ENCODE measurements at regions not wholly inside any gene's neighbourhood (a gene's known extent, or its start where the extent isn't known, plus 50 kb on each side); places are given as distances from the start of the nearest gene placed in this dataset.
"Not testable (repeated sequence)": the region's sequence is repeated elsewhere in the genome, so short reads cannot be mapped to it uniquely, and the experiment has no call there.

DNA sequence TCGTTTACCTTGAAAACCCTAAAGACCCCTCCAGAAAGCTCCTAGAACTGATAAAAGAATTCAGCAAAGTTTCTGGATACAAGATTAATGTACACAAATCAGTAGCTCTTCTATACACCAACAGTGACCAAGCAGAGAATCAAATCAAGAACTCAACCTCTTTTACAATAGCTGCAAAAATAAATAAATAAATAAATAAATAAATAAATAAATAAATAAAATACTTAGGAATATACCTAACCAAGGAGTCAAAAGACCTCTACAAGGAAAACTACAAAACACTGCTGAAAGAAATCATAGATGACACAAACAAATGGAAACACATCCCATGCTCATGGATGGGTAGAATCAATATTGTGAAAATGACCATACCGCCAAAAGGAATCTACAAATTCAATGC, 186.8 kb upstream of the EOLA2 start:
- not testable (repeated sequence) for DNase-seq (ENCODE audit: low read depth)

DNA sequence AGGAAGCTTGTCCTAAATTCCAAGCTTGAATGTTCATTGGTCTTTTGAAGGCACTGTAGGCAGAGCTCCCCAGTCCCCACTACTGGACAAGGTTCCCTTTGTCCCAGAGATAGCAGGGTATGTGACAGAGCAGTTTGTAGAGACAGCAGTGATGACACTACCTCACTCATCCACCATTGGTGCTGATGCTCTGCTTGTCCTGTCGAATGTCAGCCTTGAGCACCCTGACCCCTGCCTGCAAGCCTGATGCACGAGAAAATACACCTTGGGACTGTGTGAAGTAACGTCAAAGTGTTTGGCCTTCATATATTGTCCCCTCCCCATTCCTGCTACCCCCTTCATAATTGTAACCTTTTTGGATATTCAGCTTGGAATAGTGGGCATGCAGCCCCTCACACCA, 188.9 kb upstream of the EOLA2 start:
- DNase-seq (ENCODE audit: low read depth), result no peak

DNA sequence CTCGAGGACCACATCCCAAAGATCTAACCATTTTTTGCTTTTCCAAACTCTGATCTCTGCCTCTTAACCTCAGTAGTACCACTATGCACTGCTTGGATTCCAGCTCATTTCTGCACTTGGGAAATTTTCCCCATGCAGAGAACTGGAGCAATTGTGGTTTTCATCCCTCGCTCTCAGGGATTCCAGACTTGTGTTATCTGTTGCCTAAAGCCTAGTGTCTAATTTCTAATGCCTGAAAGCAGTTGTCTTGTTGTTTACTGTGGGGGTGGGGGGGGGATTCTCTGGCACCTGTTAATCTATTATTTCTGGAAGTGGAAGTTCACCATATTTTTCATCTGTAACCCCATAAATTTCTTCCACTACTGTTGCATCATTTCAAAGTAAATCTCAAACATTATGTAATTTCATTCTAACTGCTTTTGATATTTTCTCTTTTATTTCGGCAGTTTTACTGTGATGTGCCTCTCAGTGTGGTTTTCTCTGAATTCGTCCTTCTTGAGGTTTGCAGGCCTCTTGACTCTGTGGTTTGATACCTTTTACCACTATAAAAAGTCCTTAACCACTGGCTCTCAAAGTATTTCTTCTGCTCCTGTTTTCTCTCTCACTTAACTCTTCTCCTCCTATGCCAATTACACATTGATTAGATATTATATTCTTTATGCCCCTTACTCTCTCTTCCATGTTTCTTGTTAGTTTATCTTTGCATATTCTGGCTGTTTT, 205.6 kb upstream of the EOLA2 start:
- no peak for DNase-seq (ENCODE audit: low read depth)

DNA sequence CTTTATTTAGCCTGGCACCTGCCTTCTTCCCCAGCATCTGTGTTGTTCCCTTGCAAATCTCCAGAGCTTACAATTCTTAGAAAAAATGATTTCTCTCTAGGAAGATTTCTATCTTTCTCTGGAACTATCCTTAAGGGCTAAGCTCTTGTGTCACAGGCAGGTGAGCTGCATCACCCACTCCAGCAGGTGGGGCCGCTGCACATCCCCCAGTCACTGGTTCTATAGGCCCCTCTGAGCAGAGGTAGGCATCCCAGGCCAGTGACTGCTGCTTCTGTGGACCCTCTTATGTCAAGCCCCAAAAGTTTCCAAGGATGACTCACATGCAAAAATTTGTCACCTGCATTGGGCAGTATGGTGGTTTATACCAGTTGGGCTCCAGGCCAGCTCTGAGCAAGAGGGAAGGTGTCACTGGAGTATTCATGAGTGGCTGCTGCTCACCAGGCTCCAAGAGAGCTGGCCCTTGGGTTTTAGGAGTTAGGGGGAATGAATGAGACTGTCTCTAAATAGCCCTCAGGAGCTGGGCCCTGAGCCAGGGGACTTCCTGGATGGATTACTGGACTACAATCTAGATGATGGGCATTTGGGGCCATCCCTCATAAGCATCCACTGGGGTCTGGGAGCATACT, 208.1 kb upstream of the EOLA2 start:
- DNase-seq (ENCODE audit: low read depth), result no peak

DNA sequence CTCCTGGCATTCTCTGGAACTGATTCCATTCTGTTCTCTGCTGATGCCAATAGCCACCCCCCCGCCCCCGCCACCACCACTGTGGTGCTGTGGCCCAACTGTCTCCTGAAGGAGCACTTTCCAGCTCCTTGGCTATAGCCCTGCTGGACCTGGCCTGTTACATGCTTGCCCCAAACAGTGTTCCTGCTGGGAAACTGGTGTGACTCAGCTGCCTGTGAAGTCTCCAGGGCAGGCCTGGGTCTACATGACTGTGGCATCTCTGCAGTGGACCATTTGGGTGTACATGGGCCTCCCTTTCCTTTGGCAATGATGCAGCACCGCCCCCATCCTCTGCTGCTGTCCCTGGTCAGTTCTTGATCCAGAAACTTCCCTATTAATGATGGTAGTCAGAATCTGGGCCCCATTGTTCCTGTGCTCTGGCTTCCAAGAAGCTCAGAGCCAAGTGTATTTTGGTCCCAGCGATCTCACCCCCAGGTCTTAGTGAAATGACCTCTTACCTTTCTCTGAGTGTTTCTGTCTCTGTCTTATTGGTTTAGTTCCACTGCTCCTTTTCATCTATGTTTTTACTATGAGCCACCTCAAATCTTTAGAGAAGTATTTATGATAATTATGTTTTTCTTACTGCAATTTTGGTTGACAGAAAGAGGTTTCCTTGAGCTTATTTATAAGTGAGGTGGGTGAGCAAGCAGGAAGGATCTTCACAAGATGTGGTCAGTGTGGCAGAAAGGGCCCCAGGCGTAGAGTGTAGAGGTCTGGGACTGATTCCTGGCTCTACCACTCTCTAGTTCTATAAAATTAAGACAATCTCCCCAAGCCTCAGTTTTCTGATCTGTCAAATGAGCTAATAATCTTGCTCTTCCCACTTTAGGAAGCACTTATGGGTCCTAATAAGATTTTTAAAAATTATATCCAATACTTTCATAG, 210.7 kb upstream of the EOLA2 start:
- DNase-seq (ENCODE audit: low read depth), result no peak

DNA sequence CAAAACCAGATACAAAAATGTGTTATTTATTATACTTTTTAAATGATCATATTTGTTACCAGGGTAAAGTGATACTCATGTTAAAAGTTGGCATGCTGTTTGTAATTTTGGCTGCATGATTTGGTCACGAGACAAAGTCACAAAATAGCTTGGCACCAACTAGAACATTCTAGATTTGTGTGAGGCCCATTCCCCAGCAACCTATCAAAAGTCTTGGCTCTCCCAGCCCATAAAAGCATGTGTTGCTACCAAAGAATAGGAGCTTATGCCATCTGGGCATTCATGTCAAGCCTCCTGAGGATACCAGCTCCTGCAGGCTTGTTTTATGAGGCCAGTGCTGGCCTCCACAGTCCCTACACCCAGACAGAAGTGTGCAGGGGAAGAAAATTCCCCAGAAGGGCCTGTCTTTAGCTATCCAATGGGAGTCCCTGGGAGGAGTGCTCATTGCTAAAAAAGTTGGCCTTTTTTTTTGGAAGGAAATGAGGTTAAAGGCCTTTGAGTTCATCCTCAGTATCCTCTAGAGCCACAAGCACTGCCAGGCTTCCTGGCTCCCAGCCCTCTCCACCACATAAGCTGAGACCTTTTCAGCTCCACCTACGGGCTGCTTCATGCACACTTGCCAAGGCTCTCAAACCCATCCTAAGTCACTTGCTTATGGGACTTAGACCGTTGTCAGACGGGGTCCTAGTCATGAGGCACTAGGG, 211.9 kb upstream of the EOLA2 start:
- DNase-seq (ENCODE audit: low read depth), result no peak

DNA sequence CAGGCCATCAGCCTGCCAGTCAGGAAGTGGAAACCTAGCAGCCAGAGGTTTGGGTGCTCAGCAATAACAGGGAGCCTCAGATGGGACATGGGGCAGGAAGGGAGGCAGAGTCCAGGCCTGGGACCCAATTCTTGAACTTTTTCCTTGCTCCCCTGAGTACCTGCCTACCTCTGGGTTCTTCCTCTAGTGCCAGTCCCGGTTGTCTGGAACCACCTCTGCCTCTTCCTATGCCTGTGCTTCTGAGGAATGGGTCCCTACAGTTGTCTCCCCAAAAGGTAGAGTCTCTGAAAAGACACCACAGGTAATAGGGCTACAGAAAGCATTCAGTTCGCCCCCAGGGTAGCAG, 212.4 kb upstream of the MAMLD1 start:
- no peak for DNase-seq (ENCODE audit: low read depth)

DNA sequence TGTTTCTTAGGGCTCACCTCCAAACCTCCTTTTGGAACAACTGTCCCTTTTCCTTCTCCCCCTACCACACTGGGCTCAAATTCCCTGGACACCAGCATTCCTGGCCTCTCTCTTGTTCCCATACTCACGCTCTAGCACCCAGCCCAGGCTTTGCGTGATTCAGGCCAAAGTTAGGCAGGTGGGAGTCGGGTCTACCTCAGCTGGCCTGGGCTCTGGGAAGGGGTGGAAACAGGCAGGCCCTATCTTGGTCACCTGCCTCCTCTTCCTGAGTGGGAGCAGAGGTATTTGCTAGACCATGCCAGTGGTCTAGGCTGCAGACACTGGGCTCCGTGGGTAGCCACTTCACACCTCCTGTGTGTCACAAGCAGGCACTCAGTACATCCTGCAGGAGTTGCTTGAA, 211.1 kb upstream of the MAMLD1 start:
- no peak for DNase-seq (ENCODE audit: low read depth)

DNA sequence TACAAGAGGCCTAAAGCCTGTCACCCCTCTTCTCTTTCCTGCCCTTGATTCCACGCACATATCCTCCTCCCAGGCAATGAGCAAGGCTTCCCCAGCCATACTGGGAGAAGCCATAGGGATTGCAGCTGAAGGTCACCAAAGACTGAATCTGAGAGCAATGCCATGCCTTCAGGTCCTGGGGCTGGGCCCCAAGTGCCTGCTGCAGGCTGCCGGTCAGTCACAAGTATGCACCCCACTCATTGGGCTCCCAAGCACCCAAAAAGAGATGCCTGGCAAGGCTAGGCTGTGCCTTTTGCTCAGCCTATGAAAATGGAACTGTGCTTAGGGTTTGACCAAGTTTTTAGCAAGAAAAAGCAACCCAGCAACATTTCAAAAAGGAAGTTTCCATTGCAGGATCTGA, 210.6 kb upstream of the MAMLD1 start:
- DNase-seq (ENCODE audit: low read depth), result no peak

DNA sequence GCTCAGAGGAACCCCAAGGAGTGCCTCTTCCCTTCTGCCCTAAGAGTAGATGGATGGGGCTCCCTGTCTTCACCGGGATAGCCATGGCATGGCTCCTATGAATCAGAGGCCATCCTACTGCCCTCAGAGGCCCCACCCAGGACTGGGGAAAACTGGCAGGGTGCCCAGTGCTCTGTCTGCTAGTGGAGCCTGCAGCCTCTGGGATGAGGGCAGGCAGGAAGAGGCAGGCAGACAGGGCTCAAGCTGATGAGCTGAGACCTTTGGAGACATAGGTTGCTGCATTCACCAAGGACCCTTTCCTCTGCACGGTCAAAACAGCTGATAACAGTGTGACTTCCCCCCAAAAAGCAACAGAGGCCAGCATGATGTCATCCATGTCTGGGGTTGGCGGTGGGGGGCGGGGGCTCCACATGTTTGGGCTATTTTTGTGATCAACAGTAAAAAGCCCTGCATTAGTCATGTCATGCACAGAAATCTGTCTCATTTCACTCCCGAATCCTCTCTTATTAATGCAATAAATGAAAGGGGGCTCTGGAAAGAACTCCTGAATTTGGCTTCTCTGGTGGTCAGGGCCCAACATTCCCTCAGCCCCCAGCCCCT, 207.6 kb upstream of the MAMLD1 start:
- DNase-seq (ENCODE audit: low read depth), result no peak

DNA sequence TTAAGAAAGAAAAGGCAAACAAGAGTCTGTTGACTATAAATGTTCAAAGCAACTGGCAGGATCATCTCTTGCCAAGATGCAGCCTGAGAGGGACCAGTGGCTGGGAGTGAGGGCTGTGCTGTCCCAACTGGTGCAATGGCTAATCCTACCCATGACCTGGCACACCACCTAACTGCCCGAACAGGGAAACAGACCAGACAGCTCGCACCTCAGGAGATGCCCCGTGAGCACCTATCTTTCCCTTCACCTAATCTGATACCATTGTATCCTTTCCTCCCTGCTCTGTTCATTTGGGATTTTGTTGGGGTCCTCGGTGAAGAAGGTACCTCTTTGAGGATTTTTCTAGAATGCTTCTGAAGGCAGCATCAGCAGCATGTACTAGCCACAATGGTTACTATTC, 206.5 kb upstream of the MAMLD1 start:
- no peak for DNase-seq (ENCODE audit: low read depth)

DNA sequence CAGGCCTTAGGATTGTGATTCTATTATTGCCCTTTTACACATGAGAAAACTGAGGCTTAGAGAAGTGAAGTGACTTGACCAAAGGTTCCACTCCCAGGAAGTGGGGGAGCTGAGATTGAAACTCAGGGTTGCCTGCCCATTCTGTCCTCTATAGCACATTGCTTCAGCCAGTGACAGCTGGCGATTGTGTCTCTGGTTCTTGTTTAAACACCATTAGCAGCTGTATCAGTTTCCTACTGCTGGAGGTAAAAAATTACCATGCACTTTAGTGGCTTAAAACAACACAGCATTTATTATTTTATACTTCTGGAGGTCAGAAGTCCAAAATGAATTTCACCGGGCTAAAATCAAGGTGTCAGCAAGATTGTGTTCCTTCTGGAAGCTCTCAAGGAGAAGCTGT, 205.8 kb upstream of the MAMLD1 start:
- no peak for DNase-seq (ENCODE audit: low read depth)

DNA sequence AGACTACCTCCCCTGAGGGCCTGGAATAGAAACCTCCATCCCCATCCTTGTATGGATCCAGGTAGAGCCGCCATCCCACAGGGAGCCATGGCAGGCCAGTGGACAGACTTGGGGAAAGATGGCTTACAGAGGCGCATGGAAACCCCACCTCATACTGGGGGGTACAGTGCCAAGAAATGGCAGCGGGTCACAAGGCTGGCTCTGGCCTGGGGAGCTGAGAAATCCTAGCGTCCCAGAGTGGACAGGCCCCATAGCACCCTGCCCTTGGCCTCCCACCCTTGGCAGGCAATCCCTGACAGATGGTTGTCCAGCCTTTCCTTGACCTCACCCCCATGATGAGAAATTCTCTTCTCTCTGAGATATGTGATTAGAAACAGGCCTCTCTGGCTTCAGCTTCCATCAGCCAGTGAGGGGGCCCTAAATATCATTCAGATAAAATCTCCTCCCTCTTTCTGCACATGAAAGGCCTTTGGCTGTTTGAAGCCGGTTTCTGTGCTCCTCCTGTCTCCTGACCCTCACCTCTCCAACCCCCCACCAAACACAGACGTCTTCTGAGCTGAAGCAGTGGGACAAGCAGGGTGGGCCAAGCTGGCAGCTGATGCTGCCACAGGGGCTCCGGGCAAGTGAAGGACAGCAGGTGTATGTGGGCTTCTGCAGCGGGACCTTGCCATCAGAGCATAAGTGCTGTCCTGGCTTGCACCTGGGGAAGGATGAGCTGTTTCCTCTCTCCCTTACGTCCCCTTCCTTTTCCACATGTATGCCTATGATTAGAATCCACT, 204.4 kb upstream of the MAMLD1 start:
- DNase-seq (ENCODE audit: low read depth), result no peak

DNA sequence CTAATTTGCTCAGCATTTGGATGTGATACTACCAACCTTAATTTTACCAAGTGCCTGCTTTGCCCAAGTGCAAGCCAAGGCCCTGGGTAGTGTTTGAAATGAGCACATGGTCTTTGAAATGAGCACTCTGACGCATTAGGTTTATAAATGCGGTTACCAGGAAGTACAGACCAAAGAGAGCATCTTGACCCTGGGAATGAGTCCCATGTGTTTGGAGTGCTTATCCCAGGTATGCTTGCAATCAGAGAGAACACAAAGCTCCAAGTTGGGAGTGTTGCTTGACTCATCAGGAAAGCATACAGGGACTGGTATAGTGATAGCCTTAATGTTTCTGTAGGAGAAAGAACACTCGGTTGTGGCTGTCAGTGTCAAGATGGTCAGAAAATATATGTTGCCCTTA, 203.6 kb upstream of the MAMLD1 start:
- DNase-seq (ENCODE audit: low read depth), result no peak

DNA sequence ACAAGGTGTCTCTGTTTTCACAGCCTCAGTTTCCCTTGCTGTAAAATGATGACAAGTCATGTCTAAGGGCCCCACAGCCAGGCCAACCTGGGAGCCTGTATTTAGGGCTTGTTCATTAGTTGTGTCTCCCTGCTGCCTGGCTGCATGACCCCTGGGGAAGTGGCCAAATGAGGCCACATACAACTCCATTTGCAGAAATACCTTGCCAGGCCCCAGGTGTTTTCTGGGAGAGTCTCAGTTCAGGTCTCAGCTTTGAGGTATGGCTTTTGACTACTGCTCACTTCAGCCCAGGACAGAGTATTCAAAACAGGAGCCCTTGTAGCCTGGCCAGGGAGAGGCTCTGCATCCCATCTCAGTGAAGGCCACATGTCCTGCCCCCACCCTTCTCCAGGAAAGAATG, 202.5 kb upstream of the MAMLD1 start:
- DNase-seq (ENCODE audit: low read depth), result no peak

DNA sequence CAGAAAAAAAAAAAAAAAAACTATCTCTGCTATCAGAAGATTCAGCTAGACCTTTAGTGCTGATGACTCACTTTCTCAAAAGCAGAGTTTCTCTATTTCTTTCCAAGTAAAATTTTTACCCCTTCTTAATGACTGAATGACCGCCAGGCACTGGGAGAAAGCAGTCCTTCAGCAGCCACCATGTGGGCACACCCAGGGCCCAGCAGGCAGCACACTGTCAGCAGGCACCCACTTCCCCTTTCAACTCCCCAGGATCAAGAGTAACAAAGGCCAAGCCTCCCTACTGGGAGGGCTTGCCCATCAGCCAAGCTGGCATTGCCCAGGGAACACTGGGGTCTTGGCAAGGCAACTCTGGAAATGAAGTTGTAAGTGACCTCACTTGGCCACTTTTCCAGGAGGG, 201.9 kb upstream of the MAMLD1 start:
- no peak for DNase-seq (ENCODE audit: low read depth)

DNA sequence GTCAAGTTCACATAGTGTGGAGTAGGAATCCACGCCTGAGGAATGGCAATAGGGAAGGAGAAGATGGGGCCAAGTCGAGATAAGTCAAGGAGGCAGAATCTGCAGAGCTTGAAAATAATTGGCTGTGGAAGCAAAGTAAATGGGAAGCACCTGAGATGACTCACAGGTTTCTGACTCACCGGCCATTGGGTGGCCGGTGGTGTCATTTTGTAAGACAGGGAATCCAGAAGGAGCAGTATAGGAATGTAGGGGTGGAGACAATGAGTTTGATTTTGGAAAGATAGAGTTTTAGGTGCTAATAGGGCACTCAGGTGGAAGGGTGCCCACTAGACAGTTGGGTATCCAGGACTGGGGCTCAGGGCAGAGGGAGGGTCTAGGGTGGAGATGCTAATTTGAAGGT, 201.0 kb upstream of the MAMLD1 start:
- DNase-seq (ENCODE audit: low read depth), result no peak

DNA sequence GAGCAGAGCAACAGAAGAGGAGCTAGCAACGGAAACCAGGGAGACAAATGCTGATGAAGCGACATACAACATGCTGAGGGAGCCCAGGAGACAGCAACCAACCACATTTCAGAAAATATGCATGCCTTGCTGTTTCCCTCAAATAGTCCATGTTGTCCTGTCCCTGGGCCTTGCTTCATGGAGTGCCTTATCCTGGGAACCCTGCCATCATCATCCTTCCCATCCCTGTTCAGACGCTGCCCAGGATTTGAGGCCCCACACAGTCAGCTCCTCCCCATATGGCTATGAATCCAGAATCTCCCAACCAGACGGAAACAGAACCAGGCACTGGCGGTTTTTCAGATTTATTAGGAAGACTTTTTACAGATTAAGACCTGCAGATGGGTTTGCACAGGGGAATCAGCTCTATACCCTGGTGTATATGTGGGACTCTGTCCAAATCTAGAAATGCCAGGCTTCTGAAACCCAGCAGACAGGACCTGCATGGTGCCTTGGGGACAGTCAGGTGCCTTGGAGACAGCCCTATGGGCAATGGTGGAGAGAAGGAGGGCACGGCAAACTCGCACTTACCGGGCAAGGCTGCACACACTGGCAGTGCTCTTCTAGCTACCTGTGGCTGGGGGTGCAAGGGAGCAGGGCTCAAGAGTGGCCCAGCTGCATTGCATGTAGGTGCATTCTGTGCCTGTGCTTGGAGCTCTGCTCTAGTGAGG, 199.7 kb upstream of the MAMLD1 start:
- DNase-seq (ENCODE audit: low read depth), result no peak

DNA sequence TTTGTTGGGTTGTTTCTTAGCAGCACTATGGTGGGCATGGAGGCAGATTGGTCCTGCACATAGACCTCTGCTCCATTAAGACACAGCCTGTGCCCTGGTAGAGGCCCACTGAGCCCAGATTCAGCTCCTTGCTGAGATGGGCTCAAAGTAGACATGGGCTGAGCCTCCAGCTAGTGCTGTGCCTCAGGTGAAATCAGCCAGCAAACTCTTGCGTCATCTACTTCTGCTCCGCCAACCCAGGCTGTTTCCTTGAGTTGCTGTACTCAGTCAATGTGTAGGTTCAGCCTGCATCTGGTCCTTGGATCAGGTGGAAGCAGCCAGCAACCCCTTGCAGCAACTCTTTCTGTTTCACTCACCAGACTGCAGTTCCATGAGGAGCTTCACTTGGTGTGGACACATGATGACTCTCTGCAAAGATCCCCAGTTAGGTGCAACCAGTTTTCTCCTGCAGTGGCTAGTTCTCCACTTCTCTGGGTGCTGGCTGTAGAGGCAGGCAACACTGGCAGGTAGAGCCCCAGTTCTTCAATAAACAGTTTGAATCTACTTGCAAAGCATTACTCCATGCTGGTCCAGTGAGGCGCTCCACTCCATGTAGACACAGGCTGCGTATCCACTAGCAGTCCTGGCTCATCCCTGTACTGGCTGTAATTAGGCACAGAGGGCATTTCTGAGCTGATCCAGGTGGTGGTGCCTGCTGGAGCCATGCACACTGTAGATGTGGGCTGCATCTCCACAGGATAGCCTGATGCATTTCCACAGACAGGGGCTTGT, 199.0 kb upstream of the MAMLD1 start:
- DNase-seq (ENCODE audit: low read depth), result no peak

Measured in activated T-helper 1 cell treated with Interleukin-2 at 50 U/mL for 16 hours (primary cell).